GM21360 (cell line): ENCODE measurements at regions not wholly inside any gene's neighbourhood (a gene's known extent, or its start where the extent isn't known, plus 50 kb on each side); places are given as distances from the start of the nearest gene placed in this dataset.

ENCODE experiments used
- ATAC-seq: cut with Tn5 transposase; IDR thresholded peaks from one replicate; pipeline ENCODE4 v1.9.1; 2021; ENCODE audit warnings: mild to moderate bottlenecking, moderate library complexity; ENCODE audit not compliant: unreplicated experiment

- no peak for ATAC-seq
Measured at GRCh38 chr3:150172356-150172755, 201.7 kb upstream of the PFN2 start.

GRCh38 chr3:150170852-150171520, 200.3 kb upstream of the PFN2 start:
- ATAC-seq = no peak

- ATAC-seq = no peak
Measured at GRCh38 chr3:150169330-150169940, 198.7 kb upstream of the PFN2 start.

GRCh38 chr3:150168698-150169097, 198.0 kb upstream of the PFN2 start:
- ATAC-seq = no peak

GRCh38 chr3:150165396-150166094, 194.8 kb upstream of the PFN2 start:
- no peak for ATAC-seq

GRCh38 chr3:150161011-150161410, 190.3 kb upstream of the PFN2 start:
- no peak for ATAC-seq

GRCh38 chr3:150158943-150159625, 188.4 kb upstream of the PFN2 start:
- ATAC-seq = no peak

GRCh38 chr3:150152567-150152966, 181.9 kb upstream of the PFN2 start:
- ATAC-seq = no peak

- ATAC-seq = no peak
Measured at GRCh38 chr3:150150633-150151032, 179.9 kb upstream of the PFN2 start.

GRCh38 chr3:150149651-150150051, 179.0 kb upstream of the PFN2 start:
- no peak for ATAC-seq

GRCh38 chr3:150148227-150148626, 177.5 kb upstream of the PFN2 start:
- no peak for ATAC-seq

GRCh38 chr3:150147776-150148175, 177.1 kb upstream of the PFN2 start:
- ATAC-seq = no peak

- no peak for ATAC-seq
Measured at GRCh38 chr3:150146991-150147761, 176.5 kb upstream of the PFN2 start.

- no peak for ATAC-seq
Measured at GRCh38 chr3:150145659-150146058, 175.0 kb upstream of the PFN2 start.

GRCh38 chr3:150144191-150144708, 173.6 kb upstream of the PFN2 start:
- ATAC-seq = no peak

GRCh38 chr3:150142936-150143335, 172.2 kb upstream of the PFN2 start:
- no peak for ATAC-seq

- ATAC-seq = no peak
Measured at GRCh38 chr3:150141790-150142326, 171.2 kb upstream of the PFN2 start.

GRCh38 chr3:150140614-150141321, 170.1 kb upstream of the PFN2 start:
- no peak for ATAC-seq

- ATAC-seq = no peak
Measured at GRCh38 chr3:150138824-150139223, 168.1 kb upstream of the PFN2 start.

GRCh38 chr3:150136242-150136641, 165.5 kb upstream of the PFN2 start:
- no peak for ATAC-seq
